ENCODE measurements at regions not wholly inside any gene's neighbourhood (a gene's known extent, or its start where the extent isn't known, plus 50 kb on each side); places are given as distances from the start of the nearest gene placed in this dataset.

DNA sequence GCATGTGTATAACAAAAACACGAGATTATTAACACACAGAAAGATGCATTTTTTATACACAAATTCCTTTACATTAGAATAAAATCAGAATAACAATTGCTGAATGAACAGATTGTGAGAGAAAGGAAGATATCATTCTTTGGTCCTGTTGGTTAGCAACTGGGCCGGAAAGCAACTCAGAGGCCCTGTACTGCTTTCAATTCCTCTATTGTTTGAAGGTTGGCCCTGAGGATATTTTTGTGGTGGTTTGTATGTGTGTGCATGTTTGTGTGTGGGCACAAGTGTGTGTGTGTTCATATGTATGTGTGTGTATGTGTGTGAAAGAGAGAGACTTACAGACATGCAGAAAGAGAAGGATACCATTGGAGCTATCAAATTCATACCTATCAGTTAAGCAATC, 356.8 kb upstream of the DMAC1 start (continued):
- TF ChIP-seq, protein P1, sequence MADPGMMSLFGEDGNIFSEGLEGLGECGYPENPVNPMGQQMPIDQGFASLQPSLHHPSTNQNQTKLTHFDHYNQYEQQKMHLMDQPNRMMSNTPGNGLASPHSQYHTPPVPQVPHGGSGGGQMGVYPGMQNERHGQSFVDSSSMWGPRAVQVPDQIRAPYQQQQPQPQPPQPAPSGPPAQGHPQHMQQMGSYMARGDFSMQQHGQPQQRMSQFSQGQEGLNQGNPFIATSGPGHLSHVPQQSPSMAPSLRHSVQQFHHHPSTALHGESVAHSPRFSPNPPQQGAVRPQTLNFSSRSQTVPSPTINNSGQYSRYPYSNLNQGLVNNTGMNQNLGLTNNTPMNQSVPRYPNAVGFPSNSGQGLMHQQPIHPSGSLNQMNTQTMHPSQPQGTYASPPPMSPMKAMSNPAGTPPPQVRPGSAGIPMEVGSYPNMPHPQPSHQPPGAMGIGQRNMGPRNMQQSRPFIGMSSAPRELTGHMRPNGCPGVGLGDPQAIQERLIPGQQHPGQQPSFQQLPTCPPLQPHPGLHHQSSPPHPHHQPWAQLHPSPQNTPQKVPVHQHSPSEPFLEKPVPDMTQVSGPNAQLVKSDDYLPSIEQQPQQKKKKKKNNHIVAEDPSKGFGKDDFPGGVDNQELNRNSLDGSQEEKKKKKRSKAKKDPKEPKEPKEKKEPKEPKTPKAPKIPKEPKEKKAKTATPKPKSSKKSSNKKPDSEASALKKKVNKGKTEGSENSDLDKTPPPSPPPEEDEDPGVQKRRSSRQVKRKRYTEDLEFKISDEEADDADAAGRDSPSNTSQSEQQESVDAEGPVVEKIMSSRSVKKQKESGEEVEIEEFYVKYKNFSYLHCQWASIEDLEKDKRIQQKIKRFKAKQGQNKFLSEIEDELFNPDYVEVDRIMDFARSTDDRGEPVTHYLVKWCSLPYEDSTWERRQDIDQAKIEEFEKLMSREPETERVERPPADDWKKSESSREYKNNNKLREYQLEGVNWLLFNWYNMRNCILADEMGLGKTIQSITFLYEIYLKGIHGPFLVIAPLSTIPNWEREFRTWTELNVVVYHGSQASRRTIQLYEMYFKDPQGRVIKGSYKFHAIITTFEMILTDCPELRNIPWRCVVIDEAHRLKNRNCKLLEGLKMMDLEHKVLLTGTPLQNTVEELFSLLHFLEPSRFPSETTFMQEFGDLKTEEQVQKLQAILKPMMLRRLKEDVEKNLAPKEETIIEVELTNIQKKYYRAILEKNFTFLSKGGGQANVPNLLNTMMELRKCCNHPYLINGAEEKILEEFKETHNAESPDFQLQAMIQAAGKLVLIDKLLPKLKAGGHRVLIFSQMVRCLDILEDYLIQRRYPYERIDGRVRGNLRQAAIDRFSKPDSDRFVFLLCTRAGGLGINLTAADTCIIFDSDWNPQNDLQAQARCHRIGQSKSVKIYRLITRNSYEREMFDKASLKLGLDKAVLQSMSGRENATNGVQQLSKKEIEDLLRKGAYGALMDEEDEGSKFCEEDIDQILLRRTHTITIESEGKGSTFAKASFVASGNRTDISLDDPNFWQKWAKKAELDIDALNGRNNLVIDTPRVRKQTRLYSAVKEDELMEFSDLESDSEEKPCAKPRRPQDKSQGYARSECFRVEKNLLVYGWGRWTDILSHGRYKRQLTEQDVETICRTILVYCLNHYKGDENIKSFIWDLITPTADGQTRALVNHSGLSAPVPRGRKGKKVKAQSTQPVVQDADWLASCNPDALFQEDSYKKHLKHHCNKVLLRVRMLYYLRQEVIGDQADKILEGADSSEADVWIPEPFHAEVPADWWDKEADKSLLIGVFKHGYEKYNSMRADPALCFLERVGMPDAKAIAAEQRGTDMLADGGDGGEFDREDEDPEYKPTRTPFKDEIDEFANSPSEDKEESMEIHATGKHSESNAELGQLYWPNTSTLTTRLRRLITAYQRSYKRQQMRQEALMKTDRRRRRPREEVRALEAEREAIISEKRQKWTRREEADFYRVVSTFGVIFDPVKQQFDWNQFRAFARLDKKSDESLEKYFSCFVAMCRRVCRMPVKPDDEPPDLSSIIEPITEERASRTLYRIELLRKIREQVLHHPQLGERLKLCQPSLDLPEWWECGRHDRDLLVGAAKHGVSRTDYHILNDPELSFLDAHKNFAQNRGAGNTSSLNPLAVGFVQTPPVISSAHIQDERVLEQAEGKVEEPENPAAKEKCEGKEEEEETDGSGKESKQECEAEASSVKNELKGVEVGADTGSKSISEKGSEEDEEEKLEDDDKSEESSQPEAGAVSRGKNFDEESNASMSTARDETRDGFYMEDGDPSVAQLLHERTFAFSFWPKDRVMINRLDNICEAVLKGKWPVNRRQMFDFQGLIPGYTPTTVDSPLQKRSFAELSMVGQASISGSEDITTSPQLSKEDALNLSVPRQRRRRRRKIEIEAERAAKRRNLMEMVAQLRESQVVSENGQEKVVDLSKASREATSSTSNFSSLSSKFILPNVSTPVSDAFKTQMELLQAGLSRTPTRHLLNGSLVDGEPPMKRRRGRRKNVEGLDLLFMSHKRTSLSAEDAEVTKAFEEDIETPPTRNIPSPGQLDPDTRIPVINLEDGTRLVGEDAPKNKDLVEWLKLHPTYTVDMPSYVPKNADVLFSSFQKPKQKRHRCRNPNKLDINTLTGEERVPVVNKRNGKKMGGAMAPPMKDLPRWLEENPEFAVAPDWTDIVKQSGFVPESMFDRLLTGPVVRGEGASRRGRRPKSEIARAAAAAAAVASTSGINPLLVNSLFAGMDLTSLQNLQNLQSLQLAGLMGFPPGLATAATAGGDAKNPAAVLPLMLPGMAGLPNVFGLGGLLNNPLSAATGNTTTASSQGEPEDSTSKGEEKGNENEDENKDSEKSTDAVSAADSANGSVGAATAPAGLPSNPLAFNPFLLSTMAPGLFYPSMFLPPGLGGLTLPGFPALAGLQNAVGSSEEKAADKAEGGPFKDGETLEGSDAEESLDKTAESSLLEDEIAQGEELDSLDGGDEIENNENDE (IDR thresholded peaks at IDR 0.05; ENCODE audit: insufficient replicate concordance, low read length) = no peak
- TF ChIP-seq TBP (IDR thresholded peaks at IDR 0.05; ENCODE audit: low read depth, low read length) (no peak), PHF8 (conservative IDR thresholded peaks at IDR 0.05; ENCODE audit: low read depth, low read length) (no peak), CHD2 (IDR thresholded peaks at IDR 0.05; ENCODE audit: low read length) (no peak), SAP30 (IDR thresholded peaks at IDR 0.05; ENCODE audit: insufficient read depth, insufficient replicate concordance, low read length) (no peak), TAF7 (optimal IDR thresholded peaks at IDR 0.05; ENCODE audit: borderline replicate concordance, low read depth, low read length) (no peak), NANOG (IDR thresholded peaks at IDR 0.05; ENCODE audit: insufficient read depth, low read depth, low read length, poor library complexity, severe bottlenecking) (no peak), CHD1 (IDR thresholded peaks at IDR 0.05; ENCODE audit: low read depth, low read length) (no peak)
